GM18511 (cell line): ENCODE measurements at regions not wholly inside any gene's neighbourhood (a gene's known extent, or its start where the extent isn't known, plus 50 kb on each side); places are given as distances from the start of the nearest gene placed in this dataset.

Experiments used
- ATAC-seq: cut with Tn5 transposase; IDR thresholded peaks from one replicate; pipeline ENCODE4 v1.9.1; 2021; ENCODE audit warnings: mild to moderate bottlenecking, moderate library complexity; ENCODE audit not compliant: unreplicated experiment

DNA sequence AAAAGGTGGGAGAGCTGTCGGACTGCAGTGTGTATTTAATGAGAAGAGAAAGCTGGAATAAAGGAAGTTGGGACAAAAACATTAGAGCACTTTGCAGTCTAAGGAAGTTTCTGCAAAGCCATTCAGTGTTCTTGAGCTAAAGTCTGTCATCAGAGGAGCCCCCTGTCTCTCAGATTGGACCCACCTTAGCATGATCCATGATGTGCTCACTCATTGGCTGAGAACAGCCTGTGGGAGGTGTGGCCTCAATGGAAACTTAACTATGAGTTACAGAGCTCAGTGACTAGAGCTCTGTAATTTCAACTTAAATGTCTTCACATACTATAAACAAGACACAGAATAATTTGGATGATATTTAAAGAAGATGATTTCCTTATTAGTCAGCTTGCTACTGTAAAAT, 437.0 kb downstream of the BTBD3 start:
- ATAC-seq: no peak

DNA sequence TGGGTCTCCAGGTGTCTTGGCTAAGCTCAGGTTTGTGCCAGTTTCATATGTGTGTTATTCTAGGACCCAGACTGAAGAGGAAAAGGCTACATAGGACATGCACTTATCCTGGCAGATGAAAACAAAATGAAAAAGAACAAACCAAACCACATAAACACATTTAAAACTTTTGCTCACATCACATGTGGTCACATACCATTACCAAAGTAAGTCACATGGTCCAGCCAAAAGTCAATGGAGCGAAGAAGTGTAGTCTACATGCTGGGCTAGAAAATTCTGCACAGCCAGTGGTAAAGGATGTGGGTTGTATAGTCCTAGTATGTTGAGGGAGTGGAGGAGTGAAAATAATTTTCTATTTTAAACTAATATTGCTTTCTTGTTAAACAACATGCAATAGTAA, 437.5 kb downstream of the BTBD3 start:
- no peak for ATAC-seq

DNA sequence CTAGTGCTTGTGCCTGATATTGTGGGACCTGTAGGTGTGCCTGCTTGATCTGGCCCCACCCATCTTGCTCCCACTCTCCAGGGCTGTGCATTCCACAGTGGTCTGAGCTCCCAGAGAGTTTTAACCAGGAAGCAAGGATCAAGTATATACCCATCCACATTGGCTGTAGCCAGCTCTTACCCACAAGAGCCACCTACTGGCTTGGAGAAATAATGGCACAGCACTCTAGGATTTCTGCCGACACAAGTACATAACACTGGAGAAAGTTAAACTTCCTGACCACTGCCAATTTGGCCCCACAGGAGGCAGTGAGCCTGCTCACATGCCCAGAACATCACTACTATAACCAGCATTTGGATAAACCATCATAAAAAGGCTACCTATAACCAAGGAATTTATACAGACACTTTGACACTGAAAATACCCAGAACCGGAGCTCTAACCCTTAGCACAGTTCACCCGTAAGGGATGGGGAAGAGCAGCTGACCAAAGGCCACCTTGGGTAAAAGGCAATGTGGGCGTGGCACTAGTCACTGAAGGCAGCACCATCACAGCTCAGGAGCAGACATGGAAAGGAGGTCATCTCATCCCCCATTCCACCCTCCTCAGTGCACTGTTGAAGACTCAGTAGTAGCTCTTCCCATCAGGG, 440.4 kb downstream of the BTBD3 start:
- no peak for ATAC-seq

DNA sequence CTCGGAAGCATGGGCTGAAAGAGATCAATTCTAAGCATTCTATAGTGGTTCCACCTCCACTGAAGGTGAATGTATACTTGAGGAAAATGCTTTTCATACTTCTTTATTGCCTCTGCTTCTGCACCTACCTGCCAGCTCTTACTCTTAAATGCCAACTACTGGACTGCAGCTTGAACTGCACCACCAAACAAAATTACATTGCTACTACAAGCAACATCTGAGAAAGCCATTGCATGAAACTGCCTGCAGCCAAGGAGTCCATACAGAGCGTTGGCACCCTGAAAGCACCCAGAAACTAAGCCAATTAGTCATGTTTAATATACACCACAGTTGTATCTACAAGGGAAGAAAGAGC, 440.9 kb downstream of the BTBD3 start:
- ATAC-seq: no peak

DNA sequence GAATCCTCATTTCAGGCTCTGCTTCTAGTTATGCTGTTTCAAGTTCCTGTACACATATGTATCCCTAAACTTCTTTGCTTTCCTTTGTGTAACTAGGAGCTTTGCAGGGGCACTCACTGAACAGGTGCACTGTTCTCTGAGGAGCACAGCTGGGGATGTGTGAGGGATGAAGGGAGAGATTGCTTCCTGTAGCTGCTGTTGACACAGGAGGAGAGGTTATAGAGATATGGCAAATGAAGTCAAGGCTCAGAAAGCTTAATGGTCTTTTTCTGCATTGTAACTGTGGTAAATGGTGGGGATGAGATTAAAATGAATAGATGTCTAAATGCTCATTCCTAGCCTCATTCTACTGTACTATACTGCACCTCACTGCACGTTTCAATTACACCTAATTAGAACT, 454.3 kb downstream of the BTBD3 start:
- no peak for ATAC-seq

DNA sequence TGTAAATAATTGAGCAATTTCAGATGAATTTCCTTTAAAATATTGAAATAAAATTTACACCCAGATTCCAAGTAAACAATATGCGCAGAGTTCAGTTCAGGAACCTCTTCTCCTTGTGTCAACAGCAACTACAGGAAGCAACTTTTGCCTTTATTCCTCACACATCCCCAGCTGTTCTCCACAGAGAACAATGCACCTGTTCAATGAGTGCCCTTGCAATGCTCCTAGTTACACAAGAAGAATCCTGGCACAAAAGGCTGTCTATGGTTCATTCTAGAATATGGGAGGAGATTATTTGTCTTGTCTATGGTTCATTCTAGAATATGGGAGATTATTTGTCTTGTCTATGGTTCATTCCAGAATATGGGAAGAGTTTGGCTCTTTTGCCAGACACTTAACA, 454.9 kb downstream of the BTBD3 start:
- no peak for ATAC-seq

DNA sequence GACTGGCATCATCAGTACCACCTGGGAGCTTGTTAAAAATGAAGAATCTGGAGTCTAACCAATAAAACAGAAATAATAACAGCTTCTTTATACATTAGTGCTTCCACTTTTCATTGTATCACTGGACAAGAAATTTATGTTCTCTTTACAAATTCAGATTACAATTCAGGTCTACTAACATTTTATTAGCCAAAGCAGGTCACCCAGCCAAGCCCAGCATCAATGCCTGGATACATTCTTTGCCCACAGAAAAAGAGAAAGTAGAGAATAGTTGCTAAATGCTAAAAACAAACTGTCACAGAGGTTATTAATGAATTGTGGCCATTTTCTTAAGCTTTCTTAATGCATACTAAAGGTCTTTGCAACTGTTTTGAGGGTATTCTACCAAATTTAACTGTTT, 458.3 kb downstream of the BTBD3 start:
- ATAC-seq: no peak

DNA sequence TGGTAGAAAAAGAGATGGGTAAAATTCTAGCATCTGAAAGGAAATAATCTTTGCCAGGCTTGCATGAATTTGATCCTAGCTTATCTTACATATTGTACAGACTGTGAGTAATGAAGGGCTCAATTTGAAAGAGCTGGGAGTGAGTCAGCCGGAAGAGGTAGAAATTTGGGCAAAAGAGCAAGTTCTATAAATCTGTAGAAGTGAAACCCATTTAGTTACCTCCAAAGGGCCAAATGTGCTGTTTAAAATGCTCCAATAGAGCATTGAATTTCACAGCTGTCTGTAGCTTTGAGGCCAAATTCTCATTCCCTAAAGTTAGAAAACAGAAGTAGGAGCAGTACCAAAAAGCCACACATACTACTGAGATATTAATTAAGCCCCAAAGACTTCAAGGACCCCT, 466.1 kb downstream of the BTBD3 start:
- no peak for ATAC-seq

DNA sequence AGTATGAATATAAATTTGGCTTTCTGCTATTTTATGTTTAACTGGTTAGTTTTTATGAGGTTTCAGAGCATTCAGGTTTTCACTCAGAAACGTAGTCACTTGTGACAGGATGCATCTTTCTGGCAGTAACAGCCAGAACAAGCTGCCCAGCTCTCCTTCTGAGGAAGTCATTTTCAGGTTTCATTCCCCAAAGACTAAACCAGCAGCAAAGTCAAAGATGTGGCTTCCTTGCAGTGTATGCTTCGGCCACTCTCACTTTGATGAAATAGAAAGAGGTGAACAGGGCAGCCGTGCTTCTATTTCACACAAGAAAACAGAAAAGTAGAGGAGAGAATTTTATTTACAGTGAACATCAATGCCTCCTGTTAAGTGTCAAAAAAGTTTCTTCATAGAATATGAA, 469.1 kb downstream of the BTBD3 start:
- no peak for ATAC-seq

DNA sequence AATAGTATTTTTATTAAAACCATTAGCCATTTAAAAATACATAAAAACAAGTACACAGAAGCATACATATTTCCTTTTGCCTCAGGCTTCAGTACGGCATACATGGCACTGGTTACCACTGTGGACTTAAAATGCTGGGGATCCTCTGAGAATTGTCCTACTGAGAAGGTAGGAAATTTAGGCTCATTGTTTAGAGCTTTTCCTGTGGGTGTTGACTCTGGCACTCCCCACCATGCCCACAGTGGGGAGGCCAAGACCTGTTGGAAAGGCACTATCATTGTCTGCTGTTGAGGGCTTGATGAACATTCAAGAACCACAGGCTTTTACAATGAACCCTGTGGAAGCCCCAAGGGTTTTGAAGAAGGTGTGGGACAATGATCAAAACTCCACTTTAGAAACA, 473.4 kb downstream of the BTBD3 start:
- ATAC-seq: no peak

DNA sequence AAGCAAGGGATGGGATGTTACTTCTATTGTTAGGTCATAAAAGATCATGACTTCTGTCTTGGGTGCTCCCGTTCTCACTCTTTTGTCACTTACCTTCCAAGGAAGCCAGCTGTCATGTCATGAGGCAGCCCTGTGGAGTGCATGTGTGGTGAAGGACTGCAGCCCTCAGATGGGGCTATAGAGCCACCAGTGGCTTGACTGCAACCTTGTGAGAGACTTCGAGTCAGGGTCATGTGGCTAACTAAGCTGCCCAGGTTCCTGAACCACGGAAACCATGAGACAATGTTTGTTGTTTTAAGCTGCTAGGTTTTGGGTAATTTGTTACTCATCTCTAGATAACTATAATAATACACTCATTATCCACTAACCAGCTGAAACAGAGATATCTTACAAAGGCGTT, 477.1 kb downstream of the BTBD3 start:
- ATAC-seq: no peak

DNA sequence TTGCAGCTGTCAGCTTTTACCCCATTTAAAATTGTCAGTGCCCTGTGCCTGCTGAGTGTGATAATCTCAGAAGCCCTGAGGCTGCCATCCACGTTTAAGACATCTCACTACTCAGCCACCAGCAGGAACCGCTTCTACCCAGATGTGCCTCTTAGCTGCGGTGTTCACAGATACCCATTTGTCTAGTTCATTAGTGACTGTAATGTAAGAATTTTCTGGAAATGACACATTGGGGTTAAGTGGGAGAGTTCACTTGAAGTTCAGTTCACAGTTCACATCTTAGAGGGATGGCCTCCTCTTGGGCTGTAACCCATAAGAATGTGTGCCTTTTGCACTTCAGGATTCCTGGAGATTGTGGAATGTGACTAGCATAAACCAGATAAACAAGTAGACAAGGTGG, 477.7 kb downstream of the BTBD3 start:
- ATAC-seq: no peak

DNA sequence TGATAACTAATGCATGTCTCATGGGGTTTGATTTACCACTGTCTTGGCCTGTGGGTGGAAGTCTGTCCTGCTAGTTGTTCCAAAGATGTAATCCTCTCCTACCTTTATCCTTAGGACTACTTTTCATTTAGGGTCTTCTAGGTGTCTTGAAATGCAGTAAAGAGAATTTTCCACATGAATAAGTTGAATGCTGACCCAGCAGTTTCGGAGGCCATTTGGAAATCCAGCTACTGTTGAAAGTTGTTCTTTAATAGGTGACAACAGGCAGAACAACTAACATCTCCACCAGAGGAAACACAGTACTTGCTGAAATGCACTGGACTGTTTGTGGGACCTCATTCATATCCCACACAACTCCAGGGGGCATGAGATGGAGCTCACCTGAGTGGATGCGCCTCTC, 478.1 kb downstream of the BTBD3 start:
- ATAC-seq: no peak

DNA sequence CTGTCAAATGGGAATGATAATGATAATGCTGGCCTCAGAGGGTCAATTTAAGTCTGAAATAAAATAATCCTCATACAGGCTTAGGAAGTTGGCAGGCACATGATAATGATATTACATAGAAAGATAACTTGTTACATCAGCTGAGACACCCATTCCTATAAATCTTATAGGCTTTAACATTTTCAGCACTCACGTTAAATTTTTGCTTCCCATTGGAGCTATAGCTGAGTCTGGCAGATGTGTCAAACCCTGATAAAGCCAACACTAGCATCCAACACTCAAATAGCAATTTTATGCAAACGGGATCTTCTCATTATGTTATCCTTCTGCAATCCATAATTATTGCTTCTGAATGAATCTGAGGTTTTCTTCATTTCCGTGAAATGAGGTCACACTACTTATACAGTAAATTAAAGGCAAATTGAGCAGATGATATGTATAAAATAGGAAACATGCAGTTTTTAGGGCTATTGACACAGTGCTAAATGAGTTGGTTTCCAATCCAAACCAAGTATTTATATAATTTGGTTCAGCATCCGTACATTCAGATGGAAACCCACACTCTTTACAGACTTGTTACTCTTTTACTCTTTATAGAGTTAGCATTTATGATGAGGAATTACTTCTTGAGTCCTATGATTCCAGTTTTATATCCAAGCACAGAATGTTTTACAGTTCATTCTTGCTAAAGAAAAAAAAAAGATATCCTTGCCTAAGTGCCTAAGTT, 481.6 kb downstream of the BTBD3 start:
- ATAC-seq: no peak

DNA sequence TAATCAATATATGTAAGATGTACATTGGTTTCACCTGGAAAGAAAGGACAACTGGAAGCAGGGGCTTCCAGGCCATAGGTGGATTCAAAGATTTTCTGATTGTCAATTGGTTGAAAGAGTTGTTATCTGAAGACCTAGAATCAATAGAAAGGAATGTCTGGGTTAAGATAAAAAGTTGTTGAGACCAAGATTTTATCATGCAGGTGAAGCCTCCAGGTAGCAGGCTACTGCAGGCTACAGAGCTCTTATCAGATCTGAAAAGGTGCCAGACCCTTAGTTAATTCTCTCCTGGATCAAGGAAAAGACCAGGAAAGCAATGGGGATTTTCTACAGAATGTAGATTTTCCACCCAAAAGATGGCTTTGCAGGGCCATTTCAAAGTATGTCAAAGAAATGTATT, 487.2 kb downstream of the BTBD3 start:
- no peak for ATAC-seq

DNA sequence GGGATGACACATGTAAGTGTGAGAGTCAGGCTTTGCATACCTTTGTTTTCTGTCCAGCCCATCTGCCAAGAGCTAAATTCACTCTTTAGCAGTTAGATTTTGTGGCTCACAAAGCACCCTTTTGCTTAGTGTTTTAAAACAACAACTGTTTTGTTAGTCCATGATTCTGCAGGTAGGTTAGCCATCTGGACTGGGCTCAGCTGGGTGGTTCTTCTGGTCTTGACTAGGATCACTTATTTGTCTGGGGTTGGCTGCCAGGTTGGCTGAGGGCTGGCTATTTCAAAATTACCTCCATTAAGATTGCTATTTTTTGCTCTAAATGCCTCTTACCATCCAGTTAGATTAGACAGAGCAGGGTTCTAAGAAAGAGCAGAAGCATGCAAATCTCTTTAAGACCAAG, 489.3 kb downstream of the BTBD3 start:
- ATAC-seq: no peak

DNA sequence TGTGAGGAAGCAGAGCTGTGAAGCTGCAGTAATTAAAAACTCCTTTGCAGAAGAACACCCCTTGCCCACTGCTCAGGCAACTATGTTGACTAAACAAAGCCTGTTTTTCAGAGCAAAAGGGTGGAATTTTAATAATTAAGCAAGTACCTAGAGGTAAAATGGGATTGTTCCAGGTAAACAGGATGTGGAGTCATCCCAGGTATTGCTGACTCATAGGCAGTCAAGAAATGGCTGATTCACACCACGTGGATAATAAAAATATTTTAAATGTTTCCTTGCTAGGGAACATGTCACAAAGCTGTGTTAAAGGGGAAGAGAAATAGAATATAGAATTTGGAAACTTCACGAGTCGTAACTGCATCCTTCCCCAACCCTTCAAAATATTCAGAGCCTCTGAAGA, 491.8 kb downstream of the BTBD3 start:
- ATAC-seq: no peak

DNA sequence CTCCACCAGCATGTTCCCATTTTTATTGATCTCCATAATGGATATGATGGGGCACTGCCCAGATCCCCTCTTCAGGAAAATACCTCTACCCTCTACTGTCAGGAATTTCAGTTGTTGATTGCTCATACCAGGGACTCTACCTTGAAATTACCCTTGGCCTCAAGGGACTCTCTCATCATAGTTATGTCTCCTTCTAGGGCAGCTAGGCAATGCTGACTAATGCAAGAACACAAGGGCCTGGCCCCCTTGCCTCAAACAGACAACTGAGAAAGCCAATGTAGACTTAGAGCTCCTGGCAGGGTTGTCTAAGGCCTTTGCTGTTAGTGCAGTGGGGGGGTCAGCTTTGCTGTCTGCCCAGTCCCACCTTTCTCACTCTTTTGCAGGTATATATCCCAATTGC, 493.1 kb downstream of the BTBD3 start:
- ATAC-seq: no peak

DNA sequence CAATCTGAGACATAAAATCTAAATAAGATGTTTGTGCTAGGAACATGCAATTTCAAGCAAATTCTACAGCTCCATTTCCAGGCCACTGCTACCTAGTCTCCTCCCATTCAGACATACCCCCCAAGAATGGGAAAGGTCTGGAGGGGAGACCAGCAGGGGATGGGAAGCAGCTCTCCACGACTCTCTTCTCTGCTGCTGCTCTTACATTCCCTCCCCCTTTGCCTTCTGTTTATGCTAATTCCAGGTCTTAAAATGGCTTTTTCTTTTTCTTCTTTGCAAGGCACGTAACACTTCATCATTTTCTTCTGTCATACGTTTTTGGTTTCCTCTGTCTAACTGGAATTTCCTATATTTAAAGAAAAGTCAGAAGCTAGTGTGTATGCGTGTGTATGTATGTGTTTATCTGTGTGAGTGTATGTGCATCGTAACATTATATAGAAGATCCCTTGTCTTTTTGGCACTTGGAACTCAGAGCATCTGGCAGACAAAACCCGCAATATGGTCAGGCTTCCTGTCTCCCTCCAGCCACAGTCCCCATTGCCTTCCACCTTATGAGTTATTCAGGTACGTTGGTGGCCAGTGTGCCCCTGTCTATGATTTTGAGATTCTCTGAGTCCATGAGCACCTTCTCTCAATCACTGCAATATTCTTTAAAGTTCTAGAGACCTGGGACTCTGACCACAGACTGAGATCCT, 493.7 kb downstream of the BTBD3 start:
- ATAC-seq: no peak

DNA sequence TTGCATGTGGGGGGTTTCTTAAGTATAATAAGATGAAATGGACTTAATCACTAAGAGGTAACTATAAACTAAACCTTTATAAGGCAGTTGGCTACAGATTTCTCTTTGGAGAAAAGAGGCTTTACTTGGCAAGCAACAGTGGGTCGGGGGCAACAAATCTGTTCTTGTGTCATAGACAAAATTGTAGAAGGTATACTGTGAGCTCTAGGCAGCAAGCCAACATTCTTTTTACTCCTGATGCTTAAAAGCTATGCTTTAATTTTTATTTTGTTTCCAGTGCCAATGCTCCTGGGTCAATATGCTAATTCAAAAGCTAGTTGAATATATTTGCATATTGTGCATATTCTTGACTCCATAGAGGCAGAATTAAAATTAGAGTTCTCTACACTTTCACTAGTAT, 495.4 kb downstream of the BTBD3 start:
- no peak for ATAC-seq

DNA sequence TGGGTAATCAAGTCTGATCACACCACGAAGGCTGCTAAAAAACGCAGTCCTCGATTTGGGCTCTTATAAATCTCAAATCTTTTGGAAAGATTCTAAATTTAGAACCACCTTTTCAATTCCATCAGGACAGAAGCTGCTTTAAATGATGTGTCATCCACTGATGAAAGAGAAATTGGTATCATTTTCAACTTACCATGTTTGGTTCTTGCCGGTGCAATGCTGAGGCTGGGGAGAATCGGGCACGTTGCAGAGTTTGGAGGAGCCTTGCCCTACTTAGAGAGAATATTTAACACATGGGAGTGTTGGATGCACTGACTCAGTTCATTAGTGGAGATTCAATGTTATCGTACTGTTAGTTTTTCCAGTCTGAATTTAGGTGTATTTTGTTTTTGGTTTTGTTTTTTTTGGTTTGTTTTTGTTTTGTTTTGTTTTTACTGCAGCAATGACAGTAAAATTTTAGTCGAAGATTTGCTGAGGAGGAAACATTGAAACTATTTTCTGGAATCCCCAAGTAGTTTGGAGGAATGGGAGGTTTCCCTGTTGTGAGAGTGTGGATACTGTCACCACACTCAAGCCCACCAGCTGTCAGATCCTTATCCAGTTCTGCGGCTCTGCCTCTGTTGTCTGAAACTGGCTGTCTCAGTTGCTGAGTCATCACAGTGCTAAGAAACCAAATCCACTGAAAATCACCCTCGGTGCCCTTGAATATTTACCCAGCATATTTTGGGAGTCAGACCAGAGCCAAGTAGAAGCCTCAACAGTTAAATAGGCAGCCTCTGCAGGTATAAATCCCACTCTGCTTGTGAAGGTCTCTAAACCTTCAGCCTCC, 497.0 kb downstream of the BTBD3 start:
- ATAC-seq: no peak

DNA sequence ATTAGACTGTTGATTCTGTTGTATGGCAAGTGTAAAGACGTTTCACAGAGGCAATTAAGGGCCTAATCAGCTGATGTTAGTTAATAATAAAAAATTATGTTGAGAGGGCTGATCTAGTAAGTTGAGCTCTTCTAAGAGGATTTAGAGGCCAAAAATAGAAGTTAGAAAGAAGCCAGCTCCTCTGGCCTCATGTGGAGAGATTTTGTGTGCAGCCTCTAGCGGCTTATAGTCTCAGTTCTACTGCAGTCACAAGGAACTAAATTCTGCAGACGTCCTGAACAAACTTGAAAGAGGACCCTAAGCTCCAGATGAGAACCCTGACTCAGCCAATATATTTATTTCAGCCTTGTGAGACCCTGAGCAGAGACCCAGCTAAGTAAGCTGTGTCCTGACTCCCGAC, 498.6 kb downstream of the BTBD3 start:
- ATAC-seq: no peak
